GM12873 (cell line): ENCODE measurements at regions not wholly inside any gene's neighbourhood (a gene's known extent, or its start where the extent isn't known, plus 50 kb on each side); places are given as distances from the start of the nearest gene placed in this dataset.

Source experiments
- CTCF ChIP-seq: IDR thresholded peaks from 2 replicates; pipeline ENCODE4 v1.5.1; 2012; ENCODE audit warnings: low read depth, mild to moderate bottlenecking, moderate library complexity, low read length, control low read depth; ENCODE audit not compliant: insufficient read depth; ENCODE audit errors: missing control alignments

- TF ChIP-seq CTCF: no peak
Observed at GRCh38 chr1:239128541-239128940, 257.8 kb upstream of the CHRM3 start.

GRCh38 chr1:239126884-239127283, 259.5 kb upstream of the CHRM3 start:
- TF ChIP-seq CTCF: no peak

- TF ChIP-seq CTCF: no peak
Observed at GRCh38 chr1:239125893-239126292, 260.5 kb upstream of the CHRM3 start.

GRCh38 chr1:239125027-239125426, 261.3 kb upstream of the CHRM3 start:
- no peak for TF ChIP-seq CTCF

GRCh38 chr1:239123260-239123659, 263.1 kb upstream of the CHRM3 start:
- TF ChIP-seq CTCF: no peak

GRCh38 chr1:239112101-239112935, 274.1 kb upstream of the CHRM3 start:
- no peak for TF ChIP-seq CTCF

- no peak for TF ChIP-seq CTCF
Observed at GRCh38 chr1:239107676-239108075, 278.7 kb upstream of the CHRM3 start.
